ENCODE measurements at regions not wholly inside any gene's neighbourhood (a gene's known extent, or its start where the extent isn't known, plus 50 kb on each side); places are given as distances from the start of the nearest gene placed in this dataset.

- no peak for DNase-seq
These were observed 125.7 kb upstream of the CDH5 start for GRCh38 chr16:66240631-66241395.

GRCh38 chr16:66240088-66240487 is 126.4 kb upstream of the CDH5 start:
- DNase-seq, result no peak

DNA sequence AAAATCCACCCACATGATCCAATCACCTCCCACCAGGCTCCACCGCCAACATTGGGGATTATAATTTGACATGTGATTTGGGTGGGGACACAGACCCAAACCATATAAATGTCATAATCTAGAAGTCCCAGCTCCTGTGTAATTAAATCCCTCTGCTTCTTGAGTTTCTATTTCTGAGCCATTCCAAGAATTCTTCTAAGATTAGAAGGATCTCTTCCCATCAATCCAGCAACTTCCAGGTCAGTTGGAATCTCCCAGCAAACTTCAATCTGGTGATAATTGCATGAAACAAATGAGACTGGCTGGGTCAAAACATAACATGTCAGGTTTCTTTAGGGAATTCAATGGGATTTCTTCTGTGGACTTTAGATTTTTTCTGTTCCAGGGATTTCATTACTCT is 127.8 kb upstream of the CDH5 start:
- no peak for DNase-seq

- no peak for DNase-seq
These were observed 130.2 kb upstream of the CDH5 start for GRCh38 chr16:66236301-66236700.

- DNase-seq, result no peak
These were observed 134.9 kb upstream of the CDH5 start for GRCh38 chr16:66231452-66232160.

- no peak for DNase-seq
These were observed 136.8 kb upstream of the CDH5 start for GRCh38 chr16:66229651-66230050.

- DNase-seq, result no peak
These were observed 137.7 kb upstream of the CDH5 start for GRCh38 chr16:66228792-66229191.

- DNase-seq, result no peak
These were observed 138.5 kb upstream of the CDH5 start for GRCh38 chr16:66227766-66228530.

DNA sequence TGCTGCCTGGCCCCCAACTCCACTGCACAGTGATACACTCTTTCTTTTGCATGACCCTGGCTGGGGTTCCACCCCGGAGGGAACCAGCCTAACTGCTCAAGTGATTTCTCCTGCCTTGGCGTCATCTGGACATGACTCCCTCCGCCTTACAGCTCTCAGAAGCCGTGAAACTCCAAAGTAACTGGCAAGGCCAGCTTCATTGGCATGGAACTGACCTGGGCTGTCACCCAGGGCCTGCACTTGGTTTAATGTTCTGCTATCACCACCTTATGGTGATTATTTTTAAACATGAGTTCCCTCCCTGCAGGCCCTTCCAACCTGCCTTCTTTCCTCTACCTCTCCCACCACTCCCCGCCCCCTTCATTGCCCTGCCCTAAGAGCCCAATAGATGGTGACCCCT is 139.7 kb upstream of the CDH5 start:
- no peak for DNase-seq

DNA sequence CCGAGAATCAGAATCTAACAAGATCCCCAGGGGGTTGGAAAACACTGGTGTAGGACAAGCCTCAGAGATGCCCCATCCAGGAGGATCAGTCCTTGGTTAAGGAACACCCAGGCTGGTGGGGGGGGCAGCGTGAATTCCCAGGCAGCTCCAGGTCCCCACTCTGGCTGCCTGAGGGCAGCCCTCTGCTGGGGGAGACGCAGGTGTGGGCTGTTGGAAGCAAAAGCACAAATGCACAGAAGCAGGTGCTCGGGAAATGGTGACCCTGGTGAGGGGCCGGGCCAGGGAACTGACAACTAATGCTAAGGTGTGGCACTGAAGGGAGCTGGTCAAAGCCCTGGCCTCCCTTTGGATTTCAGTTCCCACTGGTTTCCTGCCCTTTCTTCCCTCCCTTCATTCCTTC is 140.8 kb upstream of the CDH5 start:
- no peak for DNase-seq

GRCh38 chr16:66224626-66225025 is 141.9 kb upstream of the CDH5 start:
- no peak for DNase-seq

- DNase-seq, result no peak
These were observed 142.3 kb upstream of the CDH5 start for GRCh38 chr16:66224186-66224585.

DNA sequence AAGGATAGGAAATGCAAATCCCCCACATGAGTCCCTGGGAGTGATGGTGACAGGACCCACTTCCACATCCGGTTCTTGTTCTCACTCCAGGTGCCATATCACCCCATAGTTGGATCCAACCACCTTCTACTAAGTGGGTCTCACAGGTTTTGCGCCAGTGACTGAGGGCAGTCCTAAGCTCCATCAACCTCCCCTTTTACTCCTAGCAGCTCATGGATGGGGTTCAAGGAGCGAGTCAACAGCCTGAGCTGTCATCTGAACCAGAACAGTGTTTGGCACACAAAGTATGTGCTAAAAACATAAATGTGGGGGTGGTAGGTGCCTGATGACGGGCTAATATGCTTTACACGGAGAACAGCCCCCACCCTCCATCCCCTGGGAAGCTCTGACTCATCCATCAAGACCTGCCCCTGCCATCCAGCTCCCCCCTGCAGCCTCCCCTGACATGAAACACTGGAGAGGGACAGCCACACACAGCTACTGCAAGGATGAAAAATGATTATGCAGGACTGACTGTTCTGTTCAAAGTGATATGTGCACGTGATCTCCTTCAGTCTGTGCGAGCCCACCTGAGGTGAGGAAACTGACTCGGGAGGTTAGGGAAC is 143.2 kb upstream of the CDH5 start:
- DNase-seq, result no peak

GRCh38 chr16:66222756-66223155 is 143.7 kb upstream of the CDH5 start:
- no peak for DNase-seq

DNA sequence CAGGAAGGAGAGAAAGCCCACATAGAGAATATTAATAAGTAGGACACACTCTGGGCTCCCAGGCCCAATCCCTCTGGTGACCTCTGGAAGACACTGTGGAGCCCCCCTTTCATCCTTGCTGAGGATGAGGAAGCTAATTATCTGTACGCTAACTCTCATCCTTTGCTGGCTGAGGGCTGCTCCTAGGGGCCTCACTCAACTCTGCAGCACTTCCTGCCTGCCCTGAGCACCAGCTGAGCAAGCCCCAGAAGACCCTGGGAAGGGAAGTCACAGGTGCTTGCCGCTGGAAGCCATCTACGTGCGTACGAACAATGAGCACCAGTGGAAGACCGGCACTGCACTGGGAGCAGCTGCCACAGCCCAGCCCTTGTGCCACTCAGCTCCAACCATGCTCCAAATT is 145.8 kb upstream of the CDH5 start:
- DNase-seq, result no peak

- no peak for DNase-seq
These were observed 147.0 kb upstream of the CDH5 start for GRCh38 chr16:66219491-66219890.

- DNase-seq, result no peak
These were observed 154.1 kb upstream of the CDH5 start for GRCh38 chr16:66212428-66212827.

DNA sequence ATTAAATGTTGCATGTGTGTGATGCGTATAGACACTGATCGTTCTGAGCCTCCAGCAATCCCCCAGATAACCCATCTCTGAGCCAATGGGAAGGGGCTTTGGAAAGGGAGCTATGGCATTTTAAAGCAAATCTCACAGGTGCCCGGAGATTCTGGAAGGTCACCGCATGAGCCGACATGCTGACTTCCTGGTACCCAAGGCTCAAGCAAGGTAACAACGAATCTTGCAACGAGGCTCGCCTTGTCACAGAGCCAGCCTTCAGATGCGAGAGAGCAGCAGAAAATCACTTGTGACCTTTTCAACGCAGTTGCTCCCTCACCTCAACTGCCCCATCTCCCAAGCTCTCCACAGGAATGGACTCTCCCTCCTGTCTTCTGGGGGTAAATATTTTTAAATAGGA is 154.8 kb upstream of the CDH5 start:
- no peak for DNase-seq

- DNase-seq, result no peak
These were observed 158.6 kb upstream of the CDH5 start for GRCh38 chr16:66207883-66208265.

- DNase-seq, result no peak
These were observed 159.2 kb upstream of the CDH5 start for GRCh38 chr16:66207139-66207882.

DNA sequence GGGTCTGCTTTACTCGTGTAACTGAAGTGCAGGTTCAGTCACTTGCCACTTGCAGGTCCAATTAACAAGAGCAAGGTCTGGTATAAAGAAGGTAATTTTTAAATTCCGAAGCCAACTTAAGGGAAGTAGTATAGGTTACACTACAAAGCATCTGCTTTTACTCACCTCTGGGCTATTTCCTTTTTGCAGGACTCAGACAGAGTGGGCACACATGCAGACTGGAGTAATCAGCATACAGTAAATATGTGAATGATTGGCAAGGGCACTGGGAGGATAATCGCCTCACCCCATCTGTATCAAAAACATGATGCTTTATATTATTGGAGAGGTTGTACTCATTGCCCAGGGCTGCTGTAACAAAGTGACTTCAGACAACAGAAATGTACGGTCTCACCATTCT is 160.1 kb upstream of the CDH5 start:
- no peak for DNase-seq

Measured in stimulated activated CD4-positive, alpha-beta T cell treated with anti-CD3 and anti-CD28 coated beads, Interleukin-4, amount 100 ng/mL, for 4 hours (primary cell).